Right renal cortex interstitium (tissue), 3 donors: ENCODE measurements at regions not wholly inside any gene's neighbourhood (a gene's known extent, or its start where the extent isn't known, plus 50 kb on each side); places are given as distances from the start of the nearest gene placed in this dataset.
"Not testable (repeated sequence)": the region's sequence is repeated elsewhere in the genome, so short reads cannot be mapped to it uniquely, and the experiment has no call there.

Source experiments
- DNase-seq, 3 donors: peaks; one replicate each; pipeline ENCODE4 v3.0.0-alpha.2; 2013; ENCODE audit warnings: low read depth in 3 of 3, low spot score in 2 of 3

- no peak for DNase-seq
Measured at GRCh38 chr1:172833954-172834353, 175.1 kb downstream of the FASLG start.

GRCh38 chr1:172834609-172835008, 175.7 kb downstream of the FASLG start:
- no peak for DNase-seq

DNA sequence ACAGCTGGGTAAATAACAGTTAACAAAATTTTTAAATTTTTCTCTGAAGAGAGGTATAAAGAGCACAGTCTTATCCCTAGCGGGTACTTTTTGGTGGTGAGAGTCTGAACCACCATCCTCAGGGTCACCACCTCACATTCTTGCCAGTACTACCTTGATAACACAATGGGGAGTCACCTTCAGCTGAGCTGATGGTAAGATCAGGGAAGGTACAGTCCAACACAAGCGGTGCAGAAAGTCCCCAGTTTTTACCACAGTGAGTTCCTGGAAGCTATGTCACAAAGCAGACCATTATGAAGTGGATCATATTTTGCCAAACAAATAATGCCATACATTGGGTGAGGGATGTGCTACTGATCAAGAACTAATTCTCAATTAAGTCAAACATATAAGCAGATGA, 176.9 kb downstream of the FASLG start:
- no peak for DNase-seq

DNA sequence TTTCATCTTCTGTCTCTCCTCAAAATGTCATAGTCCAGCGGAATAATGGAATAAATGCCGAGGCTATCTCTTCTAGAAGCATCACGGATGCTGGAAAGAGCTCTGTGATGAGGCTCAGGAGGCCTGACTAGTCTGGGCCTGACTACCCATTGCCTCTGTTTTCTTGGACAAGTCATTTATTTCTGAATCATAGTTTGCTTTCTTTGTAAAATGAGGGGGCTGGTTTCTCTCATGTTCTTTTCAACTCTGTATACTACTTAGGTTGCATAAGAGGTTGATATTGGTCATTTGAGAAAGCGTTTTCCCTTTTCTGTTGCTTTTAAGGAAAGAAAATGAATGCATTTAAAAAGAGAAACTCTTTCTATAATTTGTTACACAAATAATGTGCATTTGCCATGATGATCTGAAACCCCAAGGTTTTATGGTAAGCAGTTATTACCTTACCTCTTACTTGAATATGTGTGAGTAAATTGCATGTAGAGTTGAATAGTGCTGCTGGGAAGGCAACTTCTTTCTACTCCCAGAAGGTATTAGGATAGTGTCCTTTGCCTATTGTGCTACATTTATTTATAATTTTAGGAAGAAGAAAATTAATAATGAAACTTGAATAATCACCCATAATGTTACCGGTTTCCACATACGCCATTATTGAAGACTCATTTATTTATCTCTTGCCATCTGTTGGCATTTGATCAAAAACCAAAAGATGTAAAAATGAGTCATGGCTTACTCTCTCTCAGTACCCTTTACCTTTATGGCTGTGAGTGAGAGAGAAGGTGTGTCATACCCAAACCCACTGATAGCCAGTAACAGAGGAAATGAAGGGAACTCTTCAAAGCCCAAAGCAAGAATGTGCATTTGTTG, 179.1 kb downstream of the FASLG start:
- no peak for DNase-seq

- no peak for DNase-seq
Measured at GRCh38 chr1:172838680-172839313, 179.9 kb downstream of the FASLG start.

DNA sequence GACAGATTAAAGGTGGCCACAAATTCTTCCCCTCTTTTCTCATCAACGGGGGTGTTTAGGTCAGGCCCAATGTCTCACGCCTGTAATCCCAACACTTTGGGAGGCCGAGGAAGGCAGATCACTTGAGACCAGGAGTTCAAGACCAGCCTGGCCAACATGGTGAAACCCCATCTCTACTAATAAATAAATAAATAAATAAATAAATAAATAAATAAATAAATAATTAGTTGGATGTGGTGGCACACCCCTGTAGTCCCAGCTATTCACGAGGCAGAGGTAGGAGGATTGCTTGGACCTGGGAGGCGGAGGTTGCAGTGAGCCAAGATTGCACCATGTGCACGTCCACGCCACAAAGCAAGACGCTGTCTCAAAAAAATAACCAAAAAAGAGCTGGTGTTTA, 180.7 kb downstream of the FASLG start:
- DNase-seq: not testable (repeated sequence)

DNA sequence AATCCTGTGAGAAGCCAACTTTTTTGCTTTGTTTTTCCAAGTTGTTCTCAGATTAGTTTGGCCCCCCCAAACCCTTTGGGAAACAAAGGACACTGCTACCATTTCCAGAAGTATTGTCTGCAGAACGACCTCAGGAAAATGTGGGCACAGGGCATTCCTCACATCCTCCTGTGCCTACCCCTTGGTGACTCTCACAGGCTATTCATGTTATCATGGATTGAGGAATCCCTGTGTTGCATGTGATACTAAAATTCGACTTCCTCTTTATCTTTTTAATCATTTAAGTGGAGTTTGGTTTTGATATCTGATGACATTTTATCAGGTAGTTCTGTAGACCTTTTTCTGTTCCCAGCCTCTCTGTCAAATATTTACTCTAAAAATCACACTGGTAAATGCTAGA, 184.5 kb downstream of the FASLG start:
- DNase-seq: no peak

GRCh38 chr1:172845371-172845770, 186.5 kb downstream of the FASLG start:
- no peak for DNase-seq

DNA sequence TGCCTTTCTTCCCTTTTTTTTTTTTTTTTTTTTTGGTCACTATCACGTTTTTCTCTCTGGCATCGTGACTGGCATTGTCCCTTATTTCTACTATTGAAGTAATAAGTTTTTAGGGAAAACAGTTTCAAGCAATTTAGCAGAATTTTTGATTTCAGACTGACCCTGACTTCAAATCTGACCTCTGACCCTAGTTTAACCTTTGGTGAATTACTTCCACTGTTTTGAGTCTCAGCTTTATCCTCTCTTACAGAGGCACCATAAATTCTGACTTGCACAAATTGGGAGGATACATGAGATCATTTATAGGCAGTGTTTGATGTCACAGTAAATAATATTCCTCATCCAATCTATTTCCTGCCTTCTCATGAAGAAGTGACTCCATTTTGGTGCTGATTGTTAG, 187.0 kb downstream of the FASLG start:
- no peak for DNase-seq

DNA sequence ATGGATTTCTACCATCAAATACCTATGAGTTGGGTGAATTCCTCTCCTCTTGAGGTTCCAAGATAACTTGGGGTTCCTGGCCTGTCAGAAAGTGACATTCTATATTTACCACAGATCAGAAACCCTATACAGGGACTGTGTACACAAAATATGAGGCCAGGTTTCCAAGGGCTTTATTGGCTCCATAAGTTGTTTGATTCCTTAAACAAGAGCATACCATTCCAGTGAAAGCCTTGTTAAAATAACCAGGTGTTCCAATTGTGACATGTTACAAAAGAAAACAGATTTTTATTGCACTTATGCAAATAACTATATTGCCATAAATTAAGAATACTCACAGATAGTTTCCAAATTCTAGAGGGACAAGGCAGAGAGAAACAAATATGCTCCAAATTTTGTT, 188.9 kb downstream of the FASLG start:
- not testable (repeated sequence) for DNase-seq

DNA sequence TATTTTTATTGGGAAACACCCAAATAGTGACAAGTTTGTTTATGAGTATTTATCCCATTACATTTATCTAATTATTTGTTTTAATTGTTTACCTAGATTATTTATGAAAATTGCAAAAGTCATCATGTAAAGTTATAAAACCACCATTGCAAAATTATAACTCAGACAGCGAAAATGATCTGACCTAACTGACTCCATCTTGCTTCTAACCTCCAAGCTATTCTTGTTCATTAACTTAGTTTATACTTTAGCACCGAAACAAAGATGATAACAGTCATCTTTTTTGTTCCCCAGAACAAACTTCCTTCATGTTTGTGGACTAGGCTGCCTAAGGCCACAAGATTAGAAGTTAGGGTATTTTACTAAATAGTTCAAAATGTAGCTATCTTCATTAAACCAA, 190.8 kb downstream of the FASLG start:
- DNase-seq: no peak

GRCh38 chr1:172851077-172851476, 192.2 kb downstream of the FASLG start:
- no peak for DNase-seq

DNA sequence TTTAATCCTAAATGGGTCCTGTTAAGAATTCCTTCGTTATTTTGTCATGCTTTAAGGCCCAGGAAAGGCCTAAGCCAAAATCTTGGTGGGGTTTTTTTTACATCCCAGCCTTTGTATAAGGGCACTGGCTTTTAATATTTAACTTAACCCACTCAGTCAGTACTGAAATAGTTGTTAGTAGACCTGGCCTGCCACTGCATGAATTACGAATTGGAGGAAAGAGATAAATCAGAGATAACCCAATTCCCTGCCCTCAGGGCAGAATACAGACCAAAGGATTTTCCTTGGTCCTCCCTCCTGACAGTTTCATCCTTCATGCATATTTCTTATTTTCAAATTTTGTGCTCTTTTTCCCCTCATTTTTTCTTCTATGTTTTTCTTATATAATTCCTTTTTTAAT, 193.0 kb downstream of the FASLG start:
- no peak for DNase-seq

DNA sequence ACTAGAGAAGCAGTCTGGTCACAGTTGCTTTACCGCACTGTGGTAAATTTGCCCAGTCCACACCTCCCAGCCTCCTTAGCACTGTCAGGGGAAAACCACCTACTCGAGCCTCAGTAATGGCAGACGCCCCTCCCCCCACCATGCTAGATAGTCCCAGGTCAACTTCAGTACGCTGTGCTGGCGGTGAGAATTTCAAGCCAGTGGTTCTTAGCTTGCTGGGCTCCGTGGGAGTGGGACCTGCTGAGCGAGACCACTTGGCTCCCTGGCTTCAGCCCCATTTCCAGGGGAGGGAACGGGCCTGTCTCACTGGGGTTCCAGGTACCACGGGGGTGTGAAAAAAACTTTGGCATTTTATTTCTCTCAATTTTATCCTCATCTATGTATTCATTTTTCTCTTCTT, 194.8 kb downstream of the TNFSF18 start:
- not testable (repeated sequence) for DNase-seq

DNA sequence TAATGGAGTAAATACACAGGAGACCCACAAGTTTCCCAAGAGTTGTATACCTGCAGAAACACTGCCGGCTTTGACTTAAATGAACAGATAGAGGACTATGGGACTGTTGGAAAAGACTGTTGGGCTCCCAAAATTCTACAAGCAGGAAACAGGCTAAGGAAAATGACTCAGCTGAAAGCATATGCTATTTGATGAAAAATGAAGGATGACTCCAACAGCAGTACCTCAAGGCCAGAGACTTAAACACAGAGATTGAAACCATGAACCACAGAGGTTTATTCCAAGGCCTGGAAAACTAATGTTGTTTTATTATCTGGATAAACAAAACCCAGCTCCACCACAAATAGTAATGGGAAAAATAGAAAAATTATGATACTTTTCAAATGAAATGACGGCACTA, 187.7 kb downstream of the TNFSF18 start:
- no peak for DNase-seq

DNA sequence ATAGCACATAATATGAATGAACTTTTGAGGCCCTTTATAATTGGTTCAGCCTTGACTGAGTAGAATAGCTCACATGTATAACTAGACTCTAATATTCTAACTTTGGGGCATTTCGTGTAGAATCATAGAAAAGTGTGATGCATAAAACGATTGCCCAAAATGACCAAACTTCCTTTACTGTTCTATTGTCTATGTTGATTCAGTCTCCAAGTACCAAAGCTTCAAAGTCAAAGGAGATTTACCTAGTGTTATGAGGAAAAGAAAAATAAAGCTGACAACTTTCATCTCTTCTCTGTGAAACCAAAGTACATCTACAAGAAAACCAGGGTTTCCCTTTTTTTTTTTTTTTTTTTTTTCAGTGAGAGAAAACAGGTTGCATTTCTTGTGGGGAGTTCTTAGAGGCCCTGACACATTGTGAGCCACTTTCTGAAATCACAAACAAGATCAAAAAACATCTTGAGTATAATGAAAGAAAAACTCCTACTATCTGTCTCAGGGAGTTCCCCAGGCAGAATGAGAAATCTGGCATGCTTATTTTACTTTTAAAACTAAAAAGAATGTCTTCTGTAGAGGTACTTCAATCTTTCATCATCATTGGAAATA, 183.4 kb downstream of the TNFSF18 start:
- no peak for DNase-seq

- no peak for DNase-seq
Measured at GRCh38 chr1:172870901-172871606, 179.7 kb downstream of the TNFSF18 start.

DNA sequence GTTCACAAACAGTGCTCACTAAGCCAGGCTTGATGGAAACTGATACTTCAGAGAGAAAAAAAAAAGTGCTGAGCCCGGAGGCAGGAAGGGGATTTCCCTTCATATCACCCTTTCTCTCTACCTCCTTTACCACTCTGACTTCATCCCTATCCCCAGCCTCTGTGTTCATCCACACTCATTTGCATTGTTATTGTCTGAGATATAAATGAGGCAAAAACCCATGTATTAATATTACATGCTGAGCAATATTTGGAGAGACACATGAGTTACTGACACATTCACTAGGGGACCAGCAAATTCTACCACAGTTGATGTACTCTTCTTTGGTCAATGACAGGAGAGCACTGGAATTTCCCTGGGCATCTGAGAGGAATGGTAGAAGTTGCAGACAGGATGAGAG, 175.8 kb downstream of the TNFSF18 start:
- no peak for DNase-seq

- no peak for DNase-seq
Measured at GRCh38 chr1:172875892-172876291, 174.8 kb downstream of the TNFSF18 start.

GRCh38 chr1:172882385-172882784, 168.4 kb downstream of the TNFSF18 start:
- no peak for DNase-seq

GRCh38 chr1:172882791-172883386, 167.9 kb downstream of the TNFSF18 start:
- DNase-seq: no peak
